SH-SY5Y (cell line): ENCODE measurements at regions not wholly inside any gene's neighbourhood (a gene's known extent, or its start where the extent isn't known, plus 50 kb on each side); places are given as distances from the start of the nearest gene placed in this dataset.

Experiments
- GATA2 ChIP-seq: IDR thresholded peaks from 2 replicates; pipeline ENCODE4 v1.6.1; 2011; ENCODE audit warnings: mild to moderate bottlenecking, low read depth, low read length
- GATA3 ChIP-seq: IDR thresholded peaks from 2 replicates; pipeline ENCODE4 v1.6.1; 2011; ENCODE audit warnings: low read depth, mild to moderate bottlenecking, low read length, moderate library complexity

DNA sequence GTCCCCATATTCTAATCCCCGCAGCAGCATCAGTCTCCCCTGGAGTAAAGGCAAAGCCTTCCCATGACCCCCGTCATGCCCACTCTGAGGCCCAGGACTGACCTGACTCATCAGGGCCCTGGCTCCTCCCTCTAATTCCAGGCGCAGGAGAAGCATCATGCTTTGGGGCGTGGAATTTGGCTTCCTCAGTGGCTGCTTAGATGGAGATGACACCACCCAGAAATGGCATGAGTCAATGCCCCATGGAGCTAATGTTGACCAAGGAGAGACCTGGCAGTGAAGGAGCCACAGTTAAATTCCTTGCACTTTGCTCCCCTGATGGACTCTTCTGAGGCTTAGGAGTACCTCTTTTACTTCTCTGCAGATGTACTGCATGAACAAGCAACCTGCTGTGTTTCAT is 204.2 kb upstream of the PROK2 start:
- TF ChIP-seq GATA2: no peak
- TF ChIP-seq GATA3: no peak
